ENCODE measurements at regions not wholly inside any gene's neighbourhood (a gene's known extent, or its start where the extent isn't known, plus 50 kb on each side); places are given as distances from the start of the nearest gene placed in this dataset.

- Histone ChIP-seq H2AFZ (ENCODE audit: low read depth) (no peak overlapping the region), H3K4me1 (ENCODE audit: control insufficient read depth in 1 of 2, insufficient read depth in 2 of 2, low read depth in 1 of 2, low read length in 1 of 2) (peaks cover 0 to 4% of the 10 kb centered on the region in 2 experiments; a peak in 1 of 4 replicates), H3K27ac (ENCODE audit: low read depth in 2 of 2, low read length in 1 of 2) (no peak overlapping the region), H3K4me3 (ENCODE audit: low read depth in 2 of 2, low read length in 1 of 2) (no peak overlapping the region), H3K9me3 (no peaks in the 10 kb centered on the region), H3K9me2 (no peaks in the 10 kb centered on the region), H3K27me3 (ENCODE audit: insufficient read depth) (peaks cover 12% of the 10 kb centered on the region; the same call in 1 of the 2 replicates), H3F3A (replicated peaks; ENCODE audit: insufficient read depth) (no peaks in the 10 kb centered on the region), H3K4me2 (no peak overlapping the region), H3K79me2 (ENCODE audit: insufficient read depth) (no peaks in the 10 kb centered on the region), H4K20me1 (ENCODE audit: insufficient read depth) (no peaks in the 10 kb centered on the region), H3K9ac (no peak overlapping the region), H3K36me3 (replicated peaks in 1 of 2; ENCODE audit: control insufficient read depth in 1 of 2, insufficient read depth in 2 of 2, low read length in 1 of 2) (no peaks in the 10 kb centered on the region)
- 74% methylated on average over 2 of the region's 2 CpGs for WGBS (ENCODE audit: low lambda C conversion rate)
- ChIA-PET POLR2A (no interaction called here), CTCF (interaction anchor here (0.7 to 2.1 kb wide), 14 partner anchors 8 to 990 kb away, joined by 3 to 8 read pairs (median 3); no protein-coding TSS in a partner anchor)
- DNase-seq = no peak
- no peak for TF ChIP-seq ELF1 (IDR thresholded peaks at IDR 0.05)
- no peak for TF ChIP-seq RFX5 (IDR thresholded peaks at IDR 0.05; ENCODE audit: low read length)
- TF ChIP-seq FOXM1 (IDR thresholded peaks at IDR 0.05; ENCODE audit: low read depth) = no peak
- TF ChIP-seq JUND (IDR thresholded peaks at IDR 0.05) = no peak
- TF ChIP-seq NFIC (IDR thresholded peaks at IDR 0.05; ENCODE audit: borderline replicate concordance) = no peak
- no peak for TF ChIP-seq RCOR1 (IDR thresholded peaks at IDR 0.05; ENCODE audit: low read length)
- TF ChIP-seq GABPA (IDR thresholded peaks at IDR 0.05; ENCODE audit: low read depth) = no peak
- TF ChIP-seq REST (IDR thresholded peaks at IDR 0.05; ENCODE audit: low read depth, low read length) = no peak
- no peak for TF ChIP-seq MAX (IDR thresholded peaks at IDR 0.05; ENCODE audit: low read depth)
- no peak for TF ChIP-seq PBX3 (IDR thresholded peaks at IDR 0.05)
- TF ChIP-seq TEAD4 (IDR thresholded peaks at IDR 0.05; ENCODE audit: borderline replicate concordance, insufficient read depth) = no peak
- TF ChIP-seq FOXJ3 (CRISPR knock-in tag; IDR thresholded peaks at IDR 0.05) = no peak
- TF ChIP-seq MXI1 (IDR thresholded peaks at IDR 0.05; ENCODE audit: low read depth, low read length) = no peak
Measured at GRCh38 chr15:69522361-69522760, 69.7 kb downstream of the RPLP1 start.

Data from SK-N-SH (cell line).